ENCODE measurements at regions not wholly inside any gene's neighbourhood (a gene's known extent, or its start where the extent isn't known, plus 50 kb on each side); places are given as distances from the start of the nearest gene placed in this dataset.
A peak's percentile ranks its signal among the peaks of the same experiment; 100 is the strongest.

- ATAC-seq: no peak
- TF ChIP-seq ZNF70 (CRISPR knock-in tag; IDR thresholded peaks at IDR 0.05) (no peak), TSHZ2 (CRISPR knock-in tag; IDR thresholded peaks at IDR 0.05) (no peak), POU6F1 (CRISPR knock-in tag; IDR thresholded peaks at IDR 0.05; ENCODE audit: borderline replicate concordance, low read depth) (no peak), RARB (CRISPR knock-in tag; IDR thresholded peaks at IDR 0.05) (no peak), CSRNP3 (CRISPR knock-in tag; IDR thresholded peaks at IDR 0.05) (no peak), GLIS3 (CRISPR knock-in tag; IDR thresholded peaks at IDR 0.05) (no peak), ZFP30 (CRISPR knock-in tag; IDR thresholded peaks at IDR 0.05) (no peak), ESRRG (CRISPR knock-in tag; IDR thresholded peaks at IDR 0.05) (no peak), BACH2 (CRISPR knock-in tag; IDR thresholded peaks at IDR 0.05; ENCODE audit: borderline replicate concordance) (no peak), CREB5 (CRISPR knock-in tag; IDR thresholded peaks at IDR 0.05; ENCODE audit: low read depth) (no peak), ZNF565 (CRISPR knock-in tag; conservative IDR thresholded peaks at IDR 0.05; ENCODE audit: low read depth) (no peak), ARNTL (CRISPR knock-in tag; IDR thresholded peaks at IDR 0.05; ENCODE audit: borderline replicate concordance, low read depth) (no peak), OSR1 (CRISPR knock-in tag; IDR thresholded peaks at IDR 0.05) (no peak), CSDC2 (CRISPR knock-in tag; IDR thresholded peaks at IDR 0.05) (no peak), ISL1 (CRISPR knock-in tag; IDR thresholded peaks at IDR 0.05) (no peak), TOX (CRISPR knock-in tag; IDR thresholded peaks at IDR 0.05; ENCODE audit: borderline replicate concordance) (no peak)
These were observed 322.0 kb downstream of the MFSD1 start for GRCh38 chr3:159123877-159124276.

GRCh38 chr3:159126261-159127020 lies 324.6 kb downstream of the MFSD1 start:
- no peak for TF ChIP-seq GLIS3 (CRISPR knock-in tag; IDR thresholded peaks at IDR 0.05)
- no peak for TF ChIP-seq ZFP30 (CRISPR knock-in tag; IDR thresholded peaks at IDR 0.05)
- TF ChIP-seq SNAI2 (CRISPR knock-in tag; IDR thresholded peaks at IDR 0.05): no peak
- no peak for TF ChIP-seq TCF4 (CRISPR knock-in tag; IDR thresholded peaks at IDR 0.05; ENCODE audit: borderline replicate concordance)
- TF ChIP-seq ZNF565 (CRISPR knock-in tag; conservative IDR thresholded peaks at IDR 0.05; ENCODE audit: low read depth): no peak
- no peak for TF ChIP-seq POU6F1 (CRISPR knock-in tag; IDR thresholded peaks at IDR 0.05; ENCODE audit: borderline replicate concordance, low read depth)
- no peak for TF ChIP-seq ARNTL (CRISPR knock-in tag; IDR thresholded peaks at IDR 0.05; ENCODE audit: borderline replicate concordance, low read depth)
- no peak for TF ChIP-seq ZNF70 (CRISPR knock-in tag; IDR thresholded peaks at IDR 0.05)
- TF ChIP-seq ISL1 (CRISPR knock-in tag; IDR thresholded peaks at IDR 0.05): no peak
- no peak for TF ChIP-seq CSRNP3 (CRISPR knock-in tag; IDR thresholded peaks at IDR 0.05)
- no peak for TF ChIP-seq RARB (CRISPR knock-in tag; IDR thresholded peaks at IDR 0.05)
- TF ChIP-seq TOX (CRISPR knock-in tag; IDR thresholded peaks at IDR 0.05; ENCODE audit: borderline replicate concordance): no peak
- no peak for TF ChIP-seq ESRRG (CRISPR knock-in tag; IDR thresholded peaks at IDR 0.05)
- TF ChIP-seq CREB5 (CRISPR knock-in tag; IDR thresholded peaks at IDR 0.05; ENCODE audit: low read depth): no peak
- TF ChIP-seq OSR1 (CRISPR knock-in tag; IDR thresholded peaks at IDR 0.05): no peak
- peak; percentile 59 for ATAC-seq

Measured in SK-N-SH treated with all-trans-retinoic acid at 6 μM for 48 hours (cell line).